HG03103 (cell line): ENCODE measurements at regions not wholly inside any gene's neighbourhood (a gene's known extent, or its start where the extent isn't known, plus 50 kb on each side); places are given as distances from the start of the nearest gene placed in this dataset.
"Not testable (repeated sequence)": the region's sequence is repeated elsewhere in the genome, so short reads cannot be mapped to it uniquely, and the experiment has no call there.

Experiments
- ATAC-seq: cut with Tn5 transposase; IDR thresholded peaks from one replicate; pipeline ENCODE4 v1.9.1; 2021; ENCODE audit warnings: low read depth; ENCODE audit not compliant: unreplicated experiment

DNA sequence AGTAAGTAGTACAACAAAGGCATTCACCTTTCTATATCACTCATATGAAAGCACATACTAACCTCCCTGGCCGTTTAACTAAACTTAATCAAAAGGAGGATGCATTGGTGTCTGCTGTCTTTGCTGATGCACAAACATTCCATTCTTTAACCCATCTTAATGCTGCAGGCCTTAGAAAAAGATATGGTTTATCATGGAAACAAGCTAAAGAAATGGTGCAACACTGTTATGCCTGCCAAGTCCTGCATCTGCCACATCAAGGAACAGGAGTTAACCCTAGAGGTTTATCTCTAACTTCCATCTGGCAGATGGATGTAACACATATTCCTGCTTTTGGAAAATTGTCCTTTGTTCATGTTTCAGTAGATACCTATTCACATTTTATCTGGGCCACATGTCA lies 296.5 kb upstream of the DKK2 start:
- not testable (repeated sequence) for ATAC-seq

DNA sequence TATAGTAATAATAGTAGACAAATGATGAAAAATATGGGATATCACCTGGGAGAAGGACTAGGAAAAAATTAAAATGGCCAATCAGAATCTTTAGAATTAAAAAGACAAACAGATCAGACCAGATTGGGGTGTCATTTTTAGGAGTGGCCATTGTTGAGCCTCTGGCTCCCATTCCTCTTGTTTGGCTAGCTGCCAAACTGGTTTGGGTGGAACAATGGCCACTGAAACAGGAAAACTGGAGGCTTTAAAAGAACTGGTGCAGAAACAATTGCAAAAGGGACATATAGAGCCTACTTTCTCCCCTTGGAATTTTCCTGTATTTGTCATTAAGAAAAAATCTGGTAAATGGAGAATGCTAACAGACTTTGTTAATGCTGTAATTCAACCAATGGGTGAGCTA lies 294.8 kb upstream of the DKK2 start:
- ATAC-seq, result no peak

- no peak for ATAC-seq
Measured at GRCh38 chr4:107319386-107319785, 283.3 kb upstream of the DKK2 start.

GRCh38 chr4:107318078-107318477 lies 282.0 kb upstream of the DKK2 start:
- ATAC-seq, result no peak

DNA sequence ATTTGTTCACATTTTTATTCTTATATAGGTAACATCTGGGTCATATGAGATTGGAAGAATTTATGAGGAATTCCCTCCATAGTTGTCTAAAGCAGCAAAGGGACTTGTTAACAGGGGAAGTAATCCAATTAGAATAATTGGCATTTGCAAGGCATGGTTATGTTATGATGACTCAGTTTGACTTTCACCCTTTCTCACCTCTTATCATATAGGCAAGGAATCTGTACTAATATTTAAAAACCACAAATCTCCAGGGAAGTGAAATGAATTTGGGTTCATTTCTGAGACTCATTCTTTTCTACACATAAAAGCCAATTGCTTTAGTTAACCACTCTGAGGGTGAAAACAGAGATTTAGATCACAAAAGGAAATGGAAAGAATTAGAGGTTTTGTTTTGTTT lies 281.5 kb upstream of the DKK2 start:
- ATAC-seq, result no peak

DNA sequence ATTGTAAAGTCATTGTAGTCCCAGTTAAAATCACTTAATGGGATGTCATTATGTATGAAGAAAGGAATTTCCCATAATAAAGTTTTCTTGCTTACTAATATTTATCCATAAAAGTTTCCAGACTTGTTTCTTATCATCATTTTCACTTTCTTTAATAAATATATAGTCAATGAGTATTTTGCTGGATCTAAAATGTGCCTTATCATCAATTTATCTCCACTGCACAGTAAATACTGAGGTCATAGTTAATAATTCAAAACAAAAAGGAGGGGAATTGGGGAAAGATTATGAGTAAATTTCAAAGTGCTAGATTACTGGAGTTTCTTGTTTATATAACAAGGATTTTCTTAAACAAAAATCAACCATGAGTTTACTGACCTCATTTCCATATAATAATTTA lies 279.5 kb upstream of the DKK2 start:
- ATAC-seq, result no peak

- no peak for ATAC-seq
Measured at GRCh38 chr4:107314156-107314555, 278.0 kb upstream of the DKK2 start.

DNA sequence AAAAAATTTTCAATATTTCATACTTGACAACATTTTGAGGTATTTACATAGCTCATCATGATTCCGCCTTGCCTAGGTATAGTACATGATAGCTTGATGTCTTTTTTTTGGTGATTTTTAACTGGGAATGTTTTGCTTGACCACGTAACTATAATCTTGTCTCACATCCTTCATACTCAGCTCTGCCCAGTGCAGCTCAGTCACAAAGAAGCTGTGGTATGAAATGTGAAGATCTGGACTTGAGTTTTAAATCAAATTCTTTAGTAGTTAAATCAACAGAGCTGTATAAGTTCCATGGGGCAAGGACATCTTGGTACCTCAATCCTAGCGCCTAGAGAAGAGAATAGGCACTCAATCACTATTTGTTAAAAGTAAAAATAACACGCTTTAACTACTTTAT lies 276.3 kb upstream of the DKK2 start:
- ATAC-seq, result no peak

DNA sequence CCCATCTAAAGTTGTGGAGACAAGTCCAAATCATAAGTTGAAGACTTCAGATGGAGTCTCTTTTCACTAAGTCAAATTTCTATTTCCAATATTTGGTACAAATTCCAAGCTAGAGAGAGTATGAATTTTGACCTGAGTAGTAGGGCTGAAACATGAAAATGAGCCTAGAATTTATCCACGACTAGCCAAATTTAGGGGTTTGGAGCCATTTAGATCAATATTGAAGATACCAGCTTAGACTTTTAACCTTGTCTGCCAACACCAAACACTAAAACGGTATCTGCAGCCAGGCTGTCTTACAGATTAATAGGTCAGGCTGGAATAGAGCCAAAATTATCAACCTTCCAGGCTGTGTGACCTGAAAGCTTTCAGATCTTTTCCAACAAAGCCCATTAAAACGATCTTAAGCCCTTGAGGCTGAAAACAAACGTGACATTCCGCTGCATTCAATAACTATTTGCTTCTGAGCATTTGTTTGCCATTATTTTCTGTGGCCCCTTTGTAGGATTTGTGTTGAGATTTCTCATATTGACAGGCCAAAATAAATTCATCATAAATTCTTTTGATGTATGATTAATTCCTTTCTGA lies 268.7 kb upstream of the DKK2 start:
- no peak for ATAC-seq

DNA sequence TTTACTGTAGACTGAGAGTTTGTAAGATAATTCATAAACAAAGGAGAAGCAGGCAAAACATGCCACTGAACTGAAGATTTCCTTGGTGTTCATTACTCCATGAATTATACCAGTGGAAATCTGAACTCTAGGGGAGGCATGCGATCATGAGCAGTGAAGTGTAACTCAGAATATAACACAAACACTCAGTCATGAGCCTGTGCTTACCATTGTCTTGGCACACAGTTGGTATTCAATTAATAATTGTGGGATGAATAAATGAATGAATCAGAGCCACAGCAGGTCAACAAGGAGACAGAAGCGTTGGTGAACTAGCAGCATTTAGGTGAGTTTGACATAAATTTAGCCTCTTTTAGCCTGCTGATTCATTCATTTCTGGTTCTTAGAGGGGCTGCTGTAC lies 263.5 kb upstream of the DKK2 start:
- ATAC-seq, result no peak

- ATAC-seq, result no peak
Measured at GRCh38 chr4:107292979-107293378, 256.9 kb upstream of the DKK2 start.

DNA sequence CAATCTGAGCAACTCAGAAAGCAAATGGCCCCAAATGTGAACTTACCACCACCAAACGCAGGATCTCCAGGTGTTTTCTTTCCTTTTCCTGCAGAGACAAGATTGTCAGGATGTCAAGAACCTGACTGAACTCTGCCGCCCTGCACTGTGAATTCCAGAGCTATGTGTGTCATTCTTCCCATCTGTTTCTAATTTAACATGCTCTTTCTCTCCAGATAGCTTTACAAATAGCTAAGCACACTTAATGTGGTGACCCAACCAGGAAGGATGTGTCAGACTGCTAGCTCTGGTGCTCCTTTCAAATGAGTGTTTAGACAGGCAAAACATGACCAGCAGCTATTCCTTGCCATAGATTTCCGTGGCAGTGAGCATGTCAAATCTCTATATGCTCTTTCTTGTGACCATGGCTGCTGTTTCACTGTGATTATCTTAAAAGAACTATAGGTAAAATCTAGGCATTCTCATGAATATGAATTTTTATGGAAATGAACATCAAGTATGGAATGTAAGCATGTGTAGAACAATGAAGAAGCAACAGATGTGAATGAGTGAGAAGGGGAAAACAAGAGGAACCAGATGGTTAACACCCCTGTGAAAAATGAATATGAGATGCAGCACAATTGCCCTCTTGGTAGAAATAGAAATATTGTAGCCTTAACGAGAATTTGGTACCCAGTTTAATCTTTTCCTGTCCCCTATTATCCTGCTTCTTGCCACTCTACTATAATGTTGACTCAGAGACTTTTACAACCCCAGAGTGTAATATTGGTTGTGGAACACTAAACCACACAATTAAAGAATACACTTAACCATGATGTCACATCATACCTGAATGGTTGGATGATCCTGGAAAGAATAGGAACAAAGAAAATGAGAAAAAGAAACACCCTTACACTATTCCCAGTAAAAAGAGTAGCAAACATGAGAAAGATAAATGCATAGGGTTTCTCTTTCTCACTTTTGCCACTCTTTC lies 247.8 kb upstream of the DKK2 start:
- ATAC-seq, result no peak

DNA sequence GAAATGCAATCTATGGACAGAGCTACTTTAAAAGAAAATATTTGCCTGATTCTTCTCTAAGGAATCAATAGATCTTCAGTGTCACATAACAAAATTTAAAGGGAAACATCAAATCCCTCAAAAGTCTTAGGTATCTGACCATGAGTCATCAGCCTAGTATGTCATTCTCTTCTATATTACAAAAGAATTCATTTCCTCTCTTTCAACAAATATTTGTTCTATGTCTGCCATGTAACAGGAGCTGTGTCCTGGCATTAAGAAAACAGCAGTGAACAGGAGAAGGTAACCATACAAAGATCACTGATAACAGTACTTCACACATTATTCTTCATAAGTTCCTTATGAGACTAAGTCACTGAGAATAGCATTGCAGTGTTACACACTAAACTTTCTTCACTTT lies 243.6 kb upstream of the DKK2 start:
- ATAC-seq, result no peak

- no peak for ATAC-seq
Measured at GRCh38 chr4:107278791-107279483, 242.8 kb upstream of the DKK2 start.

DNA sequence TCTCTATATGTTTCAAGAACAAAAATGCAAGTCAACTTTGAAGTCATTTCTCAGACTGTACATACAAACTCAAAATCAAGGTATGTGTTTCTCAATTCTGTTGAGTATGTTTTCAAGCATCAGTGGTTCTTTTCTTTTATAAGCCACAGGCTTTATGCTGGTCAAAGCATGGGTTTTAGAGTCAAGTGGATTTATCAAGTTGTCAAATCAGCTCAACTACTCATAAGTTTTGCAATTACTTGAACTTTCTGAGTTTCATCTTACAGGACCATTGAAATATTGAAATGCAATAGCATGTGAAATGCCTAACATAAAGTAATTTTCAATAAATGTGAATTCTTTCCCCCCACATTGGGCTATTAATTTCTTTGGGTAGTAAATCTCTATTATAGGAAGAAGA lies 239.9 kb upstream of the DKK2 start:
- no peak for ATAC-seq

GRCh38 chr4:107275225-107275624 lies 239.1 kb upstream of the DKK2 start:
- no peak for ATAC-seq

GRCh38 chr4:107270614-107271013 lies 234.5 kb upstream of the DKK2 start:
- no peak for ATAC-seq

DNA sequence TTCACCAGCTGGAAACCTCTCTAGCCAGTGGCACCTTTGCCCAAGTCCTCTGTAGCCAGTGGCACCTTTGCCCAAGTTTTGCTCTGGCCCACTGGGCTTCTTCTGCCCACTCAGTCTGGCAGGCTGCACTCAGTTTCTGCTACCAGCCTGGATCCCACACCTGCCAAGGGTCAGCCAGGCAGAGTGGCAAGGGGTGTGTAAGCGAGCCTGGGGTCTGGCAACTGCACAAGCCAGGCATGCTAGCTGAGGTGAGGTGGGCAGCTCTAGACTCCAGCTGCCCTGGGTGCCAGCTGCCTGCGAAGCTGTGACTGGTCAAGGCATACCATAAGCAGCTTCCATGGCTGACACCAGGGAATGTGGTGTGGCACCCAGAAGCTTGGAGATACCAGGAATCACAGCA lies 233.1 kb upstream of the DKK2 start:
- ATAC-seq, result no peak

DNA sequence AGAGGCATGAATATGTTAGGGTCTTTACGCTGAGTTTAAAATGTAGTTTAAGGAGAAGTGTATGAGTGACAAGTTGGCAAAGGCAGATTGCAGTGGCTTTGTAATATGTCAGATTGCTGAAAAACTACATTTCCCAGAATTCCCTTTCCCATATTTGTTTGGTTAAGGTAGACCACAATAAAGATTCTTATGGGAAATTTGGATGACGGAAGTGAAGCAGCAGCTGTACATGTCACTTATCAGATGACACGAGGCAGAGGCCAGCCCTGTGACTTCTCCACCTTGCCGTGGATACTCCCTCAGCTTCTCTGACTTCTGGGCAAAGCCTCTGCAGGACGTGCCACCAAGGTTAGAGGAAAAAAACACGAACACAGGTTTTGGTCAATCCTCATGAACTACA lies 229.7 kb upstream of the DKK2 start:
- no peak for ATAC-seq

- ATAC-seq, result no peak
Measured at GRCh38 chr4:107261241-107261874, 225.2 kb upstream of the DKK2 start.

GRCh38 chr4:107258359-107258758 lies 222.2 kb upstream of the DKK2 start:
- ATAC-seq, result no peak
